ENCODE measurements at regions not wholly inside any gene's neighbourhood (a gene's known extent, or its start where the extent isn't known, plus 50 kb on each side); places are given as distances from the start of the nearest gene placed in this dataset.

- TF ChIP-seq POLR2A (IDR thresholded peaks at IDR 0.05; ENCODE audit: low read depth, low read length) = no peak
- TF ChIP-seq MYC (IDR thresholded peaks at IDR 0.05; ENCODE audit: low read depth, low read length) = no peak
- no peak for TF ChIP-seq GATA2 (IDR thresholded peaks at IDR 0.05; ENCODE audit: insufficient read depth, insufficient read length, low read depth, low read length)
- TF ChIP-seq JUN (IDR thresholded peaks at IDR 0.05; ENCODE audit: borderline replicate concordance, insufficient read depth, insufficient read length, low read depth) = no peak
- TF ChIP-seq, protein P1, sequence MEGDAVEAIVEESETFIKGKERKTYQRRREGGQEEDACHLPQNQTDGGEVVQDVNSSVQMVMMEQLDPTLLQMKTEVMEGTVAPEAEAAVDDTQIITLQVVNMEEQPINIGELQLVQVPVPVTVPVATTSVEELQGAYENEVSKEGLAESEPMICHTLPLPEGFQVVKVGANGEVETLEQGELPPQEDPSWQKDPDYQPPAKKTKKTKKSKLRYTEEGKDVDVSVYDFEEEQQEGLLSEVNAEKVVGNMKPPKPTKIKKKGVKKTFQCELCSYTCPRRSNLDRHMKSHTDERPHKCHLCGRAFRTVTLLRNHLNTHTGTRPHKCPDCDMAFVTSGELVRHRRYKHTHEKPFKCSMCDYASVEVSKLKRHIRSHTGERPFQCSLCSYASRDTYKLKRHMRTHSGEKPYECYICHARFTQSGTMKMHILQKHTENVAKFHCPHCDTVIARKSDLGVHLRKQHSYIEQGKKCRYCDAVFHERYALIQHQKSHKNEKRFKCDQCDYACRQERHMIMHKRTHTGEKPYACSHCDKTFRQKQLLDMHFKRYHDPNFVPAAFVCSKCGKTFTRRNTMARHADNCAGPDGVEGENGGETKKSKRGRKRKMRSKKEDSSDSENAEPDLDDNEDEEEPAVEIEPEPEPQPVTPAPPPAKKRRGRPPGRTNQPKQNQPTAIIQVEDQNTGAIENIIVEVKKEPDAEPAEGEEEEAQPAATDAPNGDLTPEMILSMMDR (IDR thresholded peaks at IDR 0.05; ENCODE audit: extremely low read depth in 1 of 2, insufficient read depth in 1 of 2, low read depth in 1 of 2, low read length in 2 of 2) = no peak
- no peak for TF ChIP-seq FOS (IDR thresholded peaks at IDR 0.05; ENCODE audit: borderline replicate concordance, insufficient read depth, low read length)
- no peak for TF ChIP-seq EZH2 (IDR thresholded peaks at IDR 0.05; ENCODE audit: borderline replicate concordance, low read depth, low read length, severe bottlenecking)
- TF ChIP-seq, protein P2, sequence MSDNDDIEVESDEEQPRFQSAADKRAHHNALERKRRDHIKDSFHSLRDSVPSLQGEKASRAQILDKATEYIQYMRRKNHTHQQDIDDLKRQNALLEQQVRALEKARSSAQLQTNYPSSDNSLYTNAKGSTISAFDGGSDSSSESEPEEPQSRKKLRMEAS (IDR thresholded peaks at IDR 0.05; ENCODE audit: insufficient read depth, insufficient read length) = no peak
- no peak for TF ChIP-seq POLR2AphosphoS5 (IDR thresholded peaks at IDR 0.05; ENCODE audit: insufficient read depth, low read depth, low read length)
- H3K4me1 ChIP-seq (ENCODE audit: control insufficient read depth, extremely low read depth, insufficient read depth, low read length) = no peaks in the 10 kb centered on the region
- H2AFZ ChIP-seq (ENCODE audit: low read depth, low read length) = no peak overlapping the region
- BruUV-seq (replicated peaks) = no TSS peak
- CTCF ChIA-PET = no interaction called here
- H3K79me2 ChIP-seq (ENCODE audit: control insufficient read depth, insufficient read depth, low read length) = no peaks in the 10 kb centered on the region
- no peak overlapping the region for H3K9ac ChIP-seq (replicated peaks; ENCODE audit: extremely low read depth, insufficient read depth, low read length)
- no peak overlapping the region for H3K4me3 ChIP-seq (replicated peaks in 1 of 3; ENCODE audit: insufficient read depth in 1 of 3, low read depth in 1 of 3, low read length in 3 of 3)
- no peak overlapping the region for H3K27ac ChIP-seq (ENCODE audit: insufficient read depth, low read depth, low read length)
- H3K36me3 ChIP-seq (ENCODE audit: control insufficient read depth in 2 of 2, extremely low read depth in 1 of 2, insufficient read depth in 2 of 2, low read length in 2 of 2) = no peaks in the 10 kb centered on the region
- dilution Hi-C loops (cut with MboI; ENCODE audit: extremely low pct_ligation_motif_present, low sequenced_read_pairs) (no loop called here), intact Hi-C loops (cut with micrococcal nuclease) (no loop called here)
- H3K9me1 ChIP-seq (replicated peaks; ENCODE audit: control insufficient read depth, extremely low read depth, insufficient read depth, low read length) = no peaks in the 10 kb centered on the region
- POLR2A ChIA-PET = no interaction called here
- no peaks in the 10 kb centered on the region for H3K27me3 ChIP-seq (ENCODE audit: control insufficient read depth in 2 of 2, insufficient read depth in 2 of 2, low read length in 2 of 2)
- H3K9me3 ChIP-seq (replicated peaks; ENCODE audit: control insufficient read depth, insufficient read depth, low read length) = peaks cover 2% of the 10 kb centered on the region
- DNase-seq (ENCODE audit: low read depth, low spot score) (no peak), FAIRE-seq (no peak)
- H3K4me2 ChIP-seq (ENCODE audit: insufficient read depth, low read length) = no peak overlapping the region
- H4K20me1 ChIP-seq (replicated peaks; ENCODE audit: control insufficient read depth, extremely low read depth, insufficient read depth, low read length) = no peaks in the 10 kb centered on the region
Measured at GRCh38 chr17:13749891-13750235, 148.1 kb upstream of the HS3ST3A1 start.

Data from endothelial cell of umbilical vein (primary cell).